Urothelium cell line (cell line): ENCODE measurements at regions not wholly inside any gene's neighbourhood (a gene's known extent, or its start where the extent isn't known, plus 50 kb on each side); places are given as distances from the start of the nearest gene placed in this dataset.
"Not testable (repeated sequence)": the region's sequence is repeated elsewhere in the genome, so short reads cannot be mapped to it uniquely, and the experiment has no call there.

ENCODE experiments used
- DNase-seq: peaks from one replicate; pipeline ENCODE4 v3.0.0; 2011; ENCODE audit warnings: low spot score, mixed read lengths
- FAIRE-seq: peaks from 2 replicates; lab custom pipeline; 2011; peaks lifted over from hg19 to GRCh38; lab: Jason Lieb, UNC

DNA sequence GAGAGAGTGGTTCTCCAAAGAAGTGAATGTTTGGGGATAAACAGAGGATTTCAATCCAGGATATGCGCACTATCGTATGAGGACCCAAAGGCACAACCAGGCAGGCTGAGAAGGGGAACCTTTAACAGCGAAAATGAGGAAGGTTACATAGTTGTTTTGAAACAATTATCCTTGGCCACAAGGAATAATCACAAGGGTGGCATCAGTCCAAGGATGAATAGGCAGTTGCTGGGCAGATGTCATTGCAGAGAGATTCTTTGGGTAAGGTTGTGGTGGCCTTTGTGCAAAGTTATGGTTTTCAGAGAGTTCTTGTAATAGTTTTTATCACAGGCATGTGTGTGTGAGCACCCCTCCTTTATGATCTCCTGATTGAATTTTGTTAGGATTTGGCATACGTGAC, 58.9 kb upstream of the NBPF20 start:
- not testable (repeated sequence) for DNase-seq, FAIRE-seq

DNA sequence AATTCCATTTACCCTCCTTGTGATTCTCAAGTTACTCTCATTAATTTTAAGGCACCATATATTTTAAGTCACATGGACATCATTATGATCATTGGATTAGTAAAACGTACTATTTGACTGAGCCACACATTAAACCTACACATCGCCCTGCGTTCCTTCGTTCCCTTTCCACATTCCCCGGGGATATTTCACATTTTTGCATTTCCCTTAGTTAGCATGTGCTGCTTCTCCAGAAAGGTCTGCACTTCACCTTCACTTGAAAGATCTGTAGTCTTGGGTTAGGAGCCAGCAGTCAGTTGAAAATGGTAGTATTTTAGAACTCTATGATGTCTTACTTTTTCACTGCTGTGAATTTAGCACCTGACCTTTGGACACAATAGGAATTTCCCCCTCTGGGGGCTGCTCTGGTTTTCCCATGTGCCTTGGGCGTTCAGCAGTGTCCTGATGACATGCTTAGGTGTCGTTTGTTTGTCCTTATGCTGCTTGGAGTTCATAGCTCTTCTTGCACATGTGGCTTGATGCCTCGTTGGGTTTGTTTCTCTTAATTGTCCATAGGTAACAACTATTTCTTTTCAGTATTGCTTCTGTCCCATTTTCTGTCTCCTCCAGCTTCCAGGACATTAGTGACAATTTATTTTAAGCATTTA, 56.9 kb upstream of the NBPF20 start:
- not testable (repeated sequence) for FAIRE-seq, DNase-seq

DNA sequence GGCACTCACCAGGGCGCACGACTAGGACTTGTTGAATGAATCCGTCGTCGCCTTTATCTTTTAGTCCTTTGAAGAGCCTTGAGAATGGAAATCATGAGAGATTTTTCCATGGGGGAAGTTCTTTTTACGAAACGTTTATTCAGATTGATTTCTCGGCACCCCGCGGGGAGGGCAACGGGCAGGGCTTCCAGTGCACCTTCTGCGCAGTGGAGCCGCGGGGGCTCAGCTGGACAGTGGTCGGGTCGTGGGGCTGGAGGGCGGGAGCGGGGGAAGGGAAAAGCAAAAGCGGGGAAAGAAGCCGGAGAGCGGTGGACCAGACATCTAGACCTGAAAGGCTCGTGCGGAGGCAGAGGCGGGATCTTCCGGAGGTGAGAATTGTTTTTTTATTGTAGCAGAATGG, 50.6 kb upstream of the NBPF20 start:
- not testable (repeated sequence) for DNase-seq, FAIRE-seq

DNA sequence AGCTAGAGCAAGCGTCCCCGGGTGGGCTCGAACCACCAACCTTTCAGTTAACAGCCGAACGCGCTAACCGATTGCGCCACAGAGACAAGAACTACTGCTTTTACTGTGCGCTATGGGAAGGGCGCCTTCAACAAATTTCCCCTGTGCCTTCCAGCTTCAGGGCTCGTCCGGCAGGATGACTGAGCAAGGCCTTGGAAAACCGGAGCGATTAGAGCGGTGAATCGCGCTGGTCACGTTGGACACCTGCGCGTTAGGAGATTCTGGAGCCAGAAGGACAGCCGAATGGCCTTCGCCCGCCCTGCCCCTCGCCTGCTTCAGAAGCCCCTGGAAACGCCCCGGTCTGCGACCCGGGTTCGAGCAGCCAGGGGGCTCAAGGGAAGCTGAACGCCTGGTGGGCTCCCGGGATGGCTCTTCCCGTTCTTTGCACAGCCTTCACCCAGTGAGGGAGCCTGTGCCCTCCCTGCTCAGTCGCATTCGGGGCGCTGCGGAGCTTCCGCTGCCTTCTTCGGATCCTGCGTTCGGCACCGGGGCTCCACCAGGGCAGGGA, 50.0 kb upstream of the NBPF20 start:
- not testable (repeated sequence) for FAIRE-seq, DNase-seq
